ENCODE measurements at regions not wholly inside any gene's neighbourhood (a gene's known extent, or its start where the extent isn't known, plus 50 kb on each side); places are given as distances from the start of the nearest gene placed in this dataset.

DNA sequence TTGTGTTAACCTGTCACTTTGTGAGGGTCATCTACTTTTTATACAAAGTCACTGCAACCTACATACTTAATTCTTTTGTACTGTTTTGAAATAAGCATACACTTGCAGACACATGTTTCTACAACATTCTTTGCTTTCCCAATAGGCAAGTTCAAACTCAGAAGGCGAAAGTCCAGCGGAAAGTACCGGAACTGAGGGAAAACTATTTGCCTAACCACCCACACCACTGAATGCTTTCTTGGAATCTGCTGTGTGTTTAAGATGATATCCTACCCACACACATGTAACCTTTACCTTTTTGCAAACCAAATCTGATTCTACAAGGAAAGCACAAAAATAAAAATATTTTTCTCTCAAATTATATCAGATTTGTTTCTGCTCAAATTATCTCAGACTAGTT lies 139.4 kb upstream of the AGR3 start:
- H3K9me3 ChIP-seq (ENCODE audit: low read depth): no peaks in the 10 kb centered on the region
- no peaks in the 10 kb centered on the region for H3K36me3 ChIP-seq
- no peaks in the 10 kb centered on the region for H3K4me1 ChIP-seq (ENCODE audit: low read depth)
- no peaks in the 10 kb centered on the region for H3K27me3 ChIP-seq
- H3K4me3 ChIP-seq: no peak overlapping the region
- no peak overlapping the region for H3K27ac ChIP-seq
- TF ChIP-seq, protein P1, sequence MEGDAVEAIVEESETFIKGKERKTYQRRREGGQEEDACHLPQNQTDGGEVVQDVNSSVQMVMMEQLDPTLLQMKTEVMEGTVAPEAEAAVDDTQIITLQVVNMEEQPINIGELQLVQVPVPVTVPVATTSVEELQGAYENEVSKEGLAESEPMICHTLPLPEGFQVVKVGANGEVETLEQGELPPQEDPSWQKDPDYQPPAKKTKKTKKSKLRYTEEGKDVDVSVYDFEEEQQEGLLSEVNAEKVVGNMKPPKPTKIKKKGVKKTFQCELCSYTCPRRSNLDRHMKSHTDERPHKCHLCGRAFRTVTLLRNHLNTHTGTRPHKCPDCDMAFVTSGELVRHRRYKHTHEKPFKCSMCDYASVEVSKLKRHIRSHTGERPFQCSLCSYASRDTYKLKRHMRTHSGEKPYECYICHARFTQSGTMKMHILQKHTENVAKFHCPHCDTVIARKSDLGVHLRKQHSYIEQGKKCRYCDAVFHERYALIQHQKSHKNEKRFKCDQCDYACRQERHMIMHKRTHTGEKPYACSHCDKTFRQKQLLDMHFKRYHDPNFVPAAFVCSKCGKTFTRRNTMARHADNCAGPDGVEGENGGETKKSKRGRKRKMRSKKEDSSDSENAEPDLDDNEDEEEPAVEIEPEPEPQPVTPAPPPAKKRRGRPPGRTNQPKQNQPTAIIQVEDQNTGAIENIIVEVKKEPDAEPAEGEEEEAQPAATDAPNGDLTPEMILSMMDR (IDR thresholded peaks at IDR 0.05; ENCODE audit: low read depth, low read length): no peak
- peak in 1 of 2 donors; percentile 62 for DNase-seq (ENCODE audit: low read depth in 1 of 2, low spot score in 1 of 2)

DNA sequence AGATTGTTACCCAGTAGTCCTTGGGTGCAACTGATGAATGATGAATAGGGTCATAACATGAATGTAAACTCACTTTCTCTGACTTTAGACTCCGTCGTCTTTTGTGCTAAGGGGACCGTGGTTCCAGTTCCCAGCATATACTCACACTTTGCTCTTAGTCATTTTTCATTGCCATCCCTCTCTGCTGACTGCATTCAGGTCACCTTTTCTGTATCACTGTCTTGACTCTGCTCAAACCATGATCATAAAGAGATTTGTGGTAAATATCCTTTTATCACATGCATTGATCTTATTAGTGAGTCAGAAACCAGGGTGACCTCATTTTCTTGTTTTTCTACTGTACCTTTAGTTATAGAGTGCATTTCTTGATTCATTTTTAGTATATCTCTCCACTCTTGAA lies 141.1 kb upstream of the AGR3 start:
- Histone ChIP-seq H3K4me1 (ENCODE audit: low read depth) (no peaks in the 10 kb centered on the region), H3K36me3 (no peaks in the 10 kb centered on the region), H3K27me3 (no peaks in the 10 kb centered on the region), H3K9me3 (ENCODE audit: low read depth) (no peaks in the 10 kb centered on the region), H3K4me3 (no peak overlapping the region), H3K27ac (no peak overlapping the region)
- TF ChIP-seq, protein P1 (IDR thresholded peaks at IDR 0.05; ENCODE audit: low read depth, low read length): no peak
- no peak for DNase-seq (ENCODE audit: low read depth in 1 of 2, low spot score in 1 of 2)

DNA sequence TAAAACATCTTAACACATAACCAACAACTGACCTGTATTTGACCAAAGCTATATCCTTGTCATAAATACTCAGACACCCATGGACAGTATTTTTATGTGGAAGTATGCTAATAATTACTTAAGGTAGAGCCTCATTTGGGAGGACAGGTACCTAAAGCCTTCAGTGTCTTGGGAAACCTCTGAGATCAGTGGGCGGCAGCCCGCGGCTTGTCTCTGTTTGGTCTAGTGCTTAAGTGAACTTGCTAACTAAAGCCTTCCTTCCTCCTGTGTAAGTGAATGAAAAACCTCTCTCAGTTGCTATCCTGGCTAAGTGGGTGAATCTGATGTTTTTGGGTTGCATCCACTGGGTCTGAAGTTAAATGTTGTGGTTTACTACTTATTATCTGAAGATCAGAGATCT lies 144.5 kb upstream of the AGR3 start:
- TF ChIP-seq, protein P1 (IDR thresholded peaks at IDR 0.05; ENCODE audit: low read depth, low read length): no peak
- no peak for DNase-seq (ENCODE audit: low read depth in 1 of 2, low spot score in 1 of 2)
- no peak overlapping the region for H3K27ac ChIP-seq

DNA sequence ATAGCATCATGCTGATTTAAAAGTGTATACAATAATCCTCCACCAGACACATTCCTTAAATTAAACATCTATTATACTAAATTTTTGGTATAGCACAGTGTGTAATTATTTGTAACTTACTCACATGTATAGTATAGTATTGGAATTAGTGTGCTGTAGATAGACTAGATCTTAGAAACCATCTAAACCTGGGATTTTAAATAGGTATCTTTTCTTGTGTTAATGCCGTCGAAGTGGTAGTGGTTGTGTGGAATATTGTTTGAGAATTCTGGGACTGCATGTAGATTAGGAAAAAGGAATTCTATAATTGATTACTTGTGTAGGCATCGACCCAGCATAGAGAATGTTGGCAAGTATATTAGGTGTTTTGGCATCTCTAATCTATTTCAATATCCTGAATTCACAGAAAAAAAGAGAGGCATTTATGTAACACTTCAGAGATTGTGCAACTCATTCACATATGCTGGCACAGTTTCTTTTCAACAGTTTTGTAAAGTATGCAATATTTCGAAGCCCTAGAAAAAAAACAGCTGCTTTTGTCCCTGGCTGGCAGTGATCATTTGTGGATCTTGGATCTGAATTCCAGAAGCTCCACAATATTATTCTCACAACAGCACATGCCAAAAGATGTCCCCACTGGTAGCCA lies 145.5 kb upstream of the AGR3 start:
- no peaks in the 10 kb centered on the region for H3K9me3 ChIP-seq (ENCODE audit: low read depth)
- H3K36me3 ChIP-seq: no peaks in the 10 kb centered on the region
- no peaks in the 10 kb centered on the region for H3K4me1 ChIP-seq (ENCODE audit: low read depth)
- H3K27ac ChIP-seq: no peak overlapping the region
- TF ChIP-seq, protein P1 (IDR thresholded peaks at IDR 0.05; ENCODE audit: low read depth, low read length): no peak
- peak in 1 of 2 donors; percentile 69 for DNase-seq (ENCODE audit: low read depth in 1 of 2, low spot score in 1 of 2)
- H3K4me3 ChIP-seq: no peak overlapping the region
- no peaks in the 10 kb centered on the region for H3K27me3 ChIP-seq

More for the DNA sequence above, 144.5 kb upstream of the AGR3 start:
- H3K4me3 ChIP-seq: no peak overlapping the region
- no peaks in the 10 kb centered on the region for H3K9me3 ChIP-seq (ENCODE audit: low read depth)
- H3K4me1 ChIP-seq (ENCODE audit: low read depth): no peaks in the 10 kb centered on the region
- no peaks in the 10 kb centered on the region for H3K27me3 ChIP-seq
- H3K36me3 ChIP-seq: no peaks in the 10 kb centered on the region

DNA sequence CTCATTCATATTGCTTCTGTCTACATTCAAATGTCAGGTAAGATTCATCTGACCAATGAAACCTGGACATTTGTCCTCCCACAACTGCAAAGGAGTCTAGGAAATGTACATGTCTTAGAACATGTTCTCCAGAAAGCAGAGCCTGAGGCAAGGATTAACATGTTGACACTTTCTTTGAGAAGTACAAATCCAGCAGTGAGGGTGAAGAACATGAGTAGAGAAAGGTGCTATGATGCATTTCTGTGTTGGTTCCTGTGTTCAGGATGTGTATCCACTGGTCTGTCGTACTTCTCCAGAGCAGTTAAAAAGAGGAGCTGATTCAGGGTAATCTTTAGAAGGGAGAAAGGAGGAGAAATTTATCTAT lies 146.0 kb upstream of the AGR3 start:
- TF ChIP-seq, protein P1 (IDR thresholded peaks at IDR 0.05; ENCODE audit: low read depth, low read length): no peak
- H3K9me3 ChIP-seq (ENCODE audit: low read depth): no peaks in the 10 kb centered on the region
- H3K27me3 ChIP-seq: no peaks in the 10 kb centered on the region
- H3K4me3 ChIP-seq: no peak overlapping the region
- H3K4me1 ChIP-seq (ENCODE audit: low read depth): no peaks in the 10 kb centered on the region
- no peak overlapping the region for H3K27ac ChIP-seq
- no peak for DNase-seq (ENCODE audit: low read depth in 1 of 2, low spot score in 1 of 2)
- H3K36me3 ChIP-seq: no peaks in the 10 kb centered on the region

Measured in cardiac muscle cell (in vitro differentiated cells and primary cell).